Fibroblast of skin of right quadriceps (primary cell): ENCODE measurements at regions not wholly inside any gene's neighbourhood (a gene's known extent, or its start where the extent isn't known, plus 50 kb on each side); places are given as distances from the start of the nearest gene placed in this dataset.
"Not testable (repeated sequence)": the region's sequence is repeated elsewhere in the genome, so short reads cannot be mapped to it uniquely, and the experiment has no call there.

ENCODE experiments used
- DNase-seq: peaks from one replicate; pipeline ENCODE4 v3.0.0-alpha.2; 2013

DNA sequence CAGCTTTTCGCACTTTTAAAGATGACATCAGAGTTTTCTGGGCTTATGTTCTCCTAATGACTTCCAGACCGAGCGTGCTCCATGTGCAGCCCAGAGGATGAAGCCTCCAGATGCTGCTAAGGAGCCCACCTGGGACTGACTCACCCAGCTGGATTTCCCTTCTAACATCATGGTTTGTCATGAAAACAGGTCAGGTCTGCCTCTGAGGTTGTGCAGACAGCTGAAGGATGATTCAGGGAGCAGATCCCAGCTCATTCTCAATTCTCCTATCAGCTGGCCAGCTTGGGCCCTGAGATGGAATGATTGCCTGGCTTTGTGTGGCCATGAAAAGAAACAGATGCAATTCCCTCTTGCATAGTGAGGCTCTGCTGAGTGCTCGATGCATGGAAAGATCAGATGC lies 123.9 kb upstream of the DUSP10 start:
- DNase-seq = peak; percentile 91

GRCh38 chr1:221863635-221864034 lies 121.7 kb upstream of the DUSP10 start:
- no peak for DNase-seq

DNA sequence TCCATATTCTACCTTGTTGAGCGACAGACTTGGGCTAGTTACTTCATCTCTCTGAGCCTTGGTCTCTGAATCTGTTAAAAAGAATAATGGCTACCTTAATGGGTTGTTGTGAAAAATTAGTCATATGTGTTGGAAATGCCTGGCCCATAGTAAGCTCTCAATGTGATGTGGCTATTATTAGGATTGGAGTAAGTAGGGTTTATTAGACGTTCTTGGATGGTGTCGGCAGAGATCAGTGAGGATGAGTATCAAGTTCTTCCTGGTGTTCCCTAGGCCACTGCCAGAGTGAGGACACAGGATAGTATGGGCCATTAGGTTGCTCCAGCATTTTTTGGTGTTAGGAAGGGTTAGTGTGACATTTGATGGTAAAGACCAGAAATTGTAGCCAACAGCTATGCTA lies 121.1 kb upstream of the DUSP10 start:
- no peak for DNase-seq

DNA sequence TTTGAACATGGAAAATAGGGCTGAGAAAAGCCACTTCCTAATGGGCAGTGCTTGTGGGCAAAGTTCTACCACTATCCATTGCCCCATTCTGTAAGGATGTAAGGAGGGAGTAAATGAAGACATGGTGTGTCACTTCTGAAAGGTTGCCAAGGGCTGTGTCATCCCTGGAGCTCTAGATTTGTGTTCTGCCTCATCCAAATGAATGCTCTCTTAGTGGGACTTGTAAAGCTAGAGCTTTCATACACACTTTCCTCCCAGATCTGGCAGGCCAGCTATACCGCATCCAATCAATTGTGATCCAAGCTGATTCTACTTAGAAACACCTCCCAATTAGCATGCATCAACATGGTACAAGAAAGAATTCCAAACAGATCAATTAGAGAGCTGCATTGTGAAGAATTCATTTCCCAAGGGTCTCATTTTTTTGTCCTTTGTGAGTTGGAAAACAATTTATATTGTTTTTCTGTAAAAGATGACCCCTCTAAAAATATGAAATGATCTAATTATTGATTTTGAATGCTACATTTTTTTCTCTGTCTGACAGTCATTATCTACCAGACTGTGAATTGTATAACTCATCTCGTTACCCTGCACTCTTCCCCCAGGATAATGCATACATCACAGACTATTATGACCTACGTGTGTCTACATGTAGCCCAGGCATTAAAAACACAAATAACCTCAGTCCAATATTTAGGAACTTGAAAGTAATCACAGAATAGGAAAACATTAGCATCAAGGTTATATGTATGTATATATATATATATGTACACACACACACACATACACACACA lies 117.1 kb upstream of the DUSP10 start:
- DNase-seq = peak; percentile 86

DNA sequence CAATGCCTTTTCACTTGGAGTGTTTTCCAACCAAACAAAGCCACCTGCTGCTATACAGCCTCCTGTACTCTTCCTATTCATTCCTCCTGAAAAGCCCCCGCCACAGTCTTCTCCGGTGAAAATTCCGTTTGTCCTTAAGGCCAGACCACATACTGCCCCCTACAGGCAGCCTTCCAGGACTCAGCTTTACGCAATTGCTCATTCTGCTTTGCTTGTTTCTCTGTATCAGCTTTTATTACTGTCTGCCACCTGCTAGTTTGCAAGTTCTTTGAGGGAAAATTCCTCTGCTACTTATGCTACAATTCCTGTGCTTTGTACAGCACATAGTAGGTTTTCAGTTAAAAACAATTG lies 115.2 kb upstream of the DUSP10 start:
- not testable (repeated sequence) for DNase-seq

- peak; percentile 84 for DNase-seq
These were observed 114.6 kb upstream of the DUSP10 start for GRCh38 chr1:221856228-221857093.

DNA sequence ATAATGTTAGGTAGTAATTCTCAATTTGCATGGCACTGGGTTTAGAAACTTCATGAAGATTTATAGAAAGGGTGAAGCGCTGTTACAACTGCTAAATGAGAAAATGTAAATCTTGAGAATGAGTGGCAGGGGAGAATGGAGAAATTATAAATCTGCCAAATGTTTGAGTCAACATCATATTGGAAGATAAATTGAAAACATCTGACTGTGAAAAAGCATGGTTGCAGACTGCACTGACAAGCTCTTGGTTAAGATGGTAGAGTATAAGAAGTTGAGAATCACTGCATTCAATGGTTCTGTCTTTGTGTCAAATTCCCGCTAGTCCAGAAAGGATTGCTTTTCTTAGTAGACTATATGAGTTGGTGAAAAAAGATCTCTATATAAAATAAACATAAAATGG lies 113.3 kb upstream of the DUSP10 start:
- no peak for DNase-seq

DNA sequence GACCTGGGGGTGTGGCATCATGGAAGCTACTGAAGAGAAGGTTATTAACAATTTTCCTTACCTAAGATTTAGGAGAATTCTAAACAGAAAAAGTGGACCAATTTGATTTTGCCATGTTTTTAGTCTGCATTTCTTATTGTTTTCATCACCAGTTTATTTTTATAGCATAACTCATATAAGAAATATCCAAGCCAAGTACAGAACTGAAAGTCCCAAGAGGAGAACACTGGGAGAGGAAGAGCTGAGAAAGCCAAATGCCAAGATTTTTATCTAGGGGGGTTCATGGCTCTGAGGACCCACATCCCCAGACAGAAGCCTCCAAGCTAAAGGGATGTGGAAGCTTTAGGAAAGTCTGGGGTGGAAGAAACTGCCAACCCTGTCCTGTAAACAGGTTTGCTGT lies 109.4 kb upstream of the DUSP10 start:
- DNase-seq = no peak

DNA sequence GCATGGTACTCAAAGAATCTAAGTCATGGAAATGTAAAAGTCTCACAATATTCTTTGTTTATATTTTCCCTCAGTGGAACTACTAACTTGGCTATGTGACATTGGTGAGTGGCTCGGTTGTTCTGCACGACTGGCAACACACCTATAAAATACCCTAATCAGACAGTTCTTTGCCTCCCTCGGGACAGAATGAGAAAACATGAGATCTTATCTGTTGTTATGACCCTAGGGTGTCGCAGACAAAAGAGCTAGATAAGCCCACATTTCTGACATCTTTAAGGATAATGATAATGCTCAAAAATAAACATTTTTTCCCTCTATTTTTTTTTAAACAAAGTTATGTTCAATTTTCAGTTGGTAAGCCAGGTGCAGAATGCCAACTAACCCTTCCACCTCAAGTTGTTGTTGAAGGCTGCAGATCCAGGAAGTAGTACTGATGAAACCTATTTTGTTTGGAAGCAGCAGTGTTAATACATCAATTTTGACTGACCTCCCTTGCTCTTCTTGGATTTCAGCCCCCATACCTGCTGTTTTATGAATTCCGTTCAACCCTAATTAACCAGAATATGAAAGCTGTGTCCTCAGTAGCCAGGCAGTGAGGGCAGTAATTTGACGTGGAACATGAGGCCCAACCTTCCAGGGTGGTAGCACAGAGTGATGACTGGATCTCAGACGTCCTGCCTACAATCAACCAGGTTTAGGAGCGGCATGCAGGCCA lies 108.7 kb upstream of the DUSP10 start:
- DNase-seq = no peak

DNA sequence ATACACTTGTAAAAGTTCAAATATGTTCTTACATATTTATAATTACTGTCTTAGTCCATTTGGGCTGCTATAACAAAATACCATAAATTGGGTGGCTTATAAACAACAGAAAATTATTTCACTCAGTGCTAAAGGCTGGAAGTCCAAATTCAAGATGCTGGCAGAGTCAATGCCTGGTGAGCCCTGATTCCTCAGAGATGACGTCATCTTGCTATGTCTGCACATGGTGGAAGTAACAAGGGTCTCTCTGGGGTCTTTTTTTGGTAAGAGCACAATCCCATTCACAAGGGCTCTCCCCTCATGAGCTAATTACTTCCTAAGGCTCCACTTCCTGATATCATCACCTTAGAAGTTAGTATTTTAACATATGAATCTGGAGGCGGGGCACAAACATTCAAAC lies 108.0 kb upstream of the DUSP10 start:
- no peak for DNase-seq

- no peak for DNase-seq
These were observed 107.2 kb upstream of the DUSP10 start for GRCh38 chr1:221849110-221849509.

GRCh38 chr1:221847676-221848075 lies 105.8 kb upstream of the DUSP10 start:
- no peak for DNase-seq

DNA sequence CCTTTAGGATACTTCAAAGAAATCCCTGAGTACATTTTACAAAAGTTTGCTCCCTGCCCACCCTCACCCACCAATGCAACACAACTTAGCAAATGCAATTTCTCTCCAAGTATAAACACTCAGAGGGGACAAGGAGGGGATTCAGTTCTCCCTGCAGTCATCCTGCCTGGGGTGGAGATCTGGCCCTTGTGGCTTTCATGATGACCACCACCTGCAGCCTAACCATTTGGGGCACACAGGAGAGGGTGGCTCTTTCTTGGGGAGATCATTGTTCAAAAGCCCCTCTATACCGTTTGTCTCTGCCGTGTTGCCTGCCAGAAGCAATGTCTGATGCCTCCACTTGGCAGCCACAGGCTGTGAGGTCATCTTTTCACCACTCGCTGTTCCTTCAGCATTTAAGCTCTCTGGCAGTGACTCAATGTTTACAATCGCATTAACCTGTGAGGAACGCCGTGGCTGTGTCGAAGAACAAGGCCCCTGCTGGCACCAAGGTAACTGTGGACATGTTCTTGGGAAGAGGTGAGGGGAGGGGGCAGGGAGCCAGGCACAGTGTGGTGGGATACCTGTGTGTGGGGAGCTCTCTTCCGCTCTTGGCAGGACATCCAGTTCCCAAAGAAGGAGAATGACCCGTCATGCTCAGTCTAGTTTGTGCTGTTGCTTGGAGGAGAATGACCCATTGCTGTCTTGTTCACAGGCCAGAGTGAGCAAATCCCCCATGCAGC lies 103.9 kb upstream of the DUSP10 start:
- DNase-seq = peak; percentile 71

DNA sequence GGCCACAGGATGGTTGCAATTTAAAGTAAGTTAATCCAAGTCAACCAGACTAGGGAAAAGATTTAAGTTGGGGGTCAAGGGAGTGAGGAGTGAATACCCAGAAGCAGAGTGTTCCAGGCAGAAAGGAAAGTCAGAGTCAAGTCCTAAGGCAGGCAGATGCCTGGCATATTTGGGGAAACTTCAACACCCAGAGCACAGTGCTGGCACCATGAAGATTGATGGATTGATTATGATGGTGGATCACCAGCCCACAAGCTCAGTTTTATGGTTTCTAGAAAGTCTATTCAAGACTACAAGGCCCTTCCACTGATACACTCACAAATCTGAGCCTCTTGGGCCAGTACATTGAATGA lies 100.1 kb upstream of the DUSP10 start:
- no peak for DNase-seq

DNA sequence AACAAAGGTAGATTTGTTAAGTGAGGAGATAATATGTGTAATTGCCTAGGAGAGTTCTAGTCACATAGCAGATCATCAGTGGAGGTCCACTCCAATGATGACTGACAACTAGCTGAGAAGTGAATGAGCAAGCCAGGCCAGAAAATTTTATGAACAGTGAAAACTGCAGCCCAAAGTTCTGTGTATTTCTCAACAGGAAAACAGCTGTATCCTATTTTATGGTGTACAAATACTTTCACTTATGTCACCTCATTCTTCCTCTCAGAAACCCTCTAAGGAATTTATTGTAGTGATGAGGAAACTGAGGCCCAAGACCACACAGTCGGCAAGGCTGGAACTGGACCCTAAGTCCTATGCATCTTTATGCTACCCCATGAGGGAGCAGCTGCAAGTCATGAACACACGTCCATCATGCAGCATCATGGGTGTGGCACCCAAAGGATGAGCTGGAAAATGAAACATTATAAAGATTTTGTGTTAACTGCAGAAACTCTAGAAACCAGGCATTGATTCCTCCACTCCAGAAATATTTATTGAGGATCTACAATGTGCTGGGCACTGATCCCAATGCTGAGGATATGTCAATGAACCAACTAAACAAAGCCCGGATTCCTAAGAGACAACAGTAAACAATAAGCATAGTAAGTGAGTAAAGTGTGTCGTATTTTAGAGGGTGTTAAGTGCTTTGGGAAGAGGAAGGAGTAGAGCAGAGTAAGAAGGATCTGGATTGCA lies 99.5 kb upstream of the DUSP10 start:
- peak; percentile 60 for DNase-seq

DNA sequence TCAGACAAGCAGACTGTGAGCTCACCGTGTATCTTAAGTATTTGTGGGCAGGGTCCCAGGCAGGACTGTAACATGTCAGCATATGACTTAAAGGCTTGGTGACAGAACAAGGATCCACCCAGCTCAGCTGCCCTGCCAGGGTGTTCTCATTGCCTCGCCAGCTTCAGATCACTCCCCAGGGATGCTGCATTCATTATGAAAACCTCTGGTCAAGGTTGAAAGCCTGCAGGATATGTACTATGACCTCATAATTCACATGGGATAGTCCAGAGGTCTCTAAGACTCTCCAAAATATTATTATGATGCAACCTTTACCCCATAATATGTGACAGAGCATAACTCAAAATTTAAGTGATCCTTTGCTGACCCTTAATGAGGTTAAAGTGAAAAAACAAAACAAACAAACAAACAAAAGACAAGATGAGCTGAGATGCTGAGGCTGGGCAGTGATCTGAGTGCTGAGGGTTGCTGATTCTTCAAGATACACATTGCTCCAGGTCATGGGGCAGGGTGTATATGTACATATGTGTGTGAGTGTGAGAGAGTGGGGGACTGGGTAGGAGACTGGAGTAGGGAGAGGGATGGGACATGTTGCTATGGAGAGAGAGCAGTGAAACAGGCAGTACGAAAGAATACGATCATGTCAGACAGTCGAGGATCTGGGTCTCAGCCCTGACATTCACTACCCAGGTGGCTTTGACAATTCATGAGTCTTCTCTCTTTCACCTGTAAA lies 98.8 kb upstream of the DUSP10 start:
- DNase-seq = no peak

DNA sequence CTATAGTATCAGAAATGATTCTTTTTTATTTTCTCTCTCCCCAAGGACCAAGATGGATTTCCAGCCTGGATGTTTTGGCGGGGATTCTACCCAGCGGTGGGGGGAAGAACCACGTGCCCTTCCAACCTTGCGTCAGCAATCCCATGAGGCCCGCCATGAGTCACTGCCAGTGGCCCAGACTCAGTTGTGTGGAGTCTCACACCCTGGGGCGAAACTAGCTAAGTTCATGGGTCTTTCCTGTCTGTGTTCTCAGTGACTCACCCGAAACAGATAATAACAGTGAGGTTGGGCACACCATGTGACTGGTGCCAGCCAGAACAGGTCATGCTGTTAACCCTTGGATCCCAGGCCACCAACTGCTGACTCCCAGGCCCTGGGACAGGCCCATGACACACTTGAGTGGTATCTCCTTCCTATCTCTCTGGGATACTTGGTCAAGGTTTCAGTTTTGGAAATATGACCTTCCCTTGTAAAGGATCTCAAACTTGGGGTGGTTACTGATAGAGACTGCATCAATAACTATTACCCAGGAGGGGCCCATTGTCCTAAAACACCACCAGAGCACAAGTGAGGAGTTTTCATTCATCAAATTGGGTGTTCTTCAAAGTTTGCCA lies 98.0 kb upstream of the DUSP10 start:
- peak; percentile 59 for DNase-seq

DNA sequence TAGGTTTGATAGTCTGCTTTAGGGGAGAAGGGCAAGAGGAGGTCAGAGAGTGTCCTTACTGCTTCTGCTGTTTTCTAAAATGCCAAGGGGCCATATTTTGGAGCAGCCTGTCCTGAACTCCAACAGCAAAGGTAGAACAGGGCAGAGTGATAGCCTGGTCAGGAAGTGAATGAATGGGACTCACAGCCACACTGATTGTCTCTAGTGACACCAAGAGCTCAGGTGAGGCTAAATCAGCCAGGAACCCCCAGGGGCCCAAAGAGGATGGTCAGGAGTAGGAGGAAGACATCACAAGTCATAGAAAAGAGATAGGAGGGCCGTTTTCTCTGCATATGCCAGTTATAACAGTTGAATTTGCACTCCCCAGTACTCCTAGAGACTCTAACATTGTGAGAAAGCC lies 97.4 kb upstream of the DUSP10 start:
- DNase-seq = no peak

GRCh38 chr1:221837896-221838295 lies 96.0 kb upstream of the DUSP10 start:
- DNase-seq = no peak

DNA sequence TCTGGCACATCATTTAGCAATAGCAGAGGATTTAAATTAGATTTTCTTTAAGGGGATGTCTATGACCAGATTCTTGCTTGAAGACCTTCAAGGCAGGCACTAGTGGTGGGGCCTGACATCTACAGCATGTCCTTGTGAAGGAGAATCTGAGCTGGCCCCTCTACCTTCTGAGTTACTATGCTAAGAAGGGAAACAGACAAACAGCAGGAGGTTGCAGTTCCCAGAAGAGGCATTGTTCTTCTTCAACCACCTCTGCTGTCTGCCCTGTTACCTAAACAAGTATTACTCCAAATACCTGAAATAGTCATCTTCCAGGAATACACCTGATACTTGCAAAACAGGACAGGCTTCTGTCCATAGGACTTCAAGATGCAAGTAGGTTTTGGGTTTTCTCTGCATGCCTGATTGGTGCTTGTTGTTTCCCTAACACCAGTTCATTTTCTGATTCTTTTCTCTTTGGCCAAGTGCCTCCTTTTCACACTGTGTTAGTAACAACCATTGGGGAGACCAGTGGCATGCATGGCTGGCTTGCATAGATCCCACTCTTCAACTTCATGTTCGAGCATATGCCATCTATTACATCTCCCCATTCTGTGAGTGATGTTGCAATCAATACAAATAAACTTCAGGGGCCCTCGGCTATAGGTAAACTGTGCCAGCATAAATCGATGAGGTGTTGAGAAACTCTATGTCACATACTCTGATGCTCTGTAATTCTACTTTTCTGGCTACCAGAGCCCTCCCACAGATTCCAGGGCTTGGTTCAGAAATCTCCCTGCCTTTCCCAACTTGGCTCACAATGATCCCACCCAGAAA lies 93.0 kb upstream of the DUSP10 start:
- DNase-seq = no peak
